ENCODE measurements at regions not wholly inside any gene's neighbourhood (a gene's known extent, or its start where the extent isn't known, plus 50 kb on each side); places are given as distances from the start of the nearest gene placed in this dataset.

GRCh38 chr4:77372375-77372774 lies 215.4 kb downstream of the CCNG2 start:
- no peak for DNase-seq

DNA sequence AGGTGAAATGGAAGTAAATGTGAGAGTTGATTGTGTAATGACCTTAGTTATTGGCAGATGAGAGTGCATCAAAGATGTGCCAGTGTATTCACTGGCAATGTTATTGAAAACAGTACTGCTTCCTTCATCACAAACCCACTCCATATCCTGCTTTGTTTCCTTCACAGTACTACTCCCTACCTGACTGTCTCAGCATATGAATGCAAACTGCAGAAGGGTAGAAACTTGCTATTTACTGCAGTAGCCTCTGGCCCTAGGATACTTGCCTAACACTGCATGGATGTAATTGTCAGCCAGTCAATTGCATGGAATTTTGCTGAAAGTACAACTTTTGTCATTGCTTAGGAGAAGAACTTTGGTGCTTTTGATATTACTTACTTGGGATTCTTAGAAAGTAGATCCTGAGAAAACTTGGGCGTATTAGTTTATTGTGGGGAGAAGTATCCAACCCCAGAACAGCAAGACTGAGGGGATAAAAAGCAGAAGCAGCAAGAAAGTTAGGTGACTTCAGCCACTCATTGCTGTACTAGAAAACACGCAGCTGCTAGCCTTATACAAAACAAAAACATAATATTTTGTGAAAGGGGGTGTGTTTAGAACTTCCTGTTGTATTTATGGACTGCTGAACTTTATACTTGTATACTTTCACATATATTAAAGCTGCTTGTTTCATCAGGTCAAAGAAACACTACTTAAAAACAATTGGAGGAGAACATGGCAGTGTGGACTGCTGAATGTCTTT lies 219.0 kb downstream of the CCNG2 start:
- DNase-seq = no peak

DNA sequence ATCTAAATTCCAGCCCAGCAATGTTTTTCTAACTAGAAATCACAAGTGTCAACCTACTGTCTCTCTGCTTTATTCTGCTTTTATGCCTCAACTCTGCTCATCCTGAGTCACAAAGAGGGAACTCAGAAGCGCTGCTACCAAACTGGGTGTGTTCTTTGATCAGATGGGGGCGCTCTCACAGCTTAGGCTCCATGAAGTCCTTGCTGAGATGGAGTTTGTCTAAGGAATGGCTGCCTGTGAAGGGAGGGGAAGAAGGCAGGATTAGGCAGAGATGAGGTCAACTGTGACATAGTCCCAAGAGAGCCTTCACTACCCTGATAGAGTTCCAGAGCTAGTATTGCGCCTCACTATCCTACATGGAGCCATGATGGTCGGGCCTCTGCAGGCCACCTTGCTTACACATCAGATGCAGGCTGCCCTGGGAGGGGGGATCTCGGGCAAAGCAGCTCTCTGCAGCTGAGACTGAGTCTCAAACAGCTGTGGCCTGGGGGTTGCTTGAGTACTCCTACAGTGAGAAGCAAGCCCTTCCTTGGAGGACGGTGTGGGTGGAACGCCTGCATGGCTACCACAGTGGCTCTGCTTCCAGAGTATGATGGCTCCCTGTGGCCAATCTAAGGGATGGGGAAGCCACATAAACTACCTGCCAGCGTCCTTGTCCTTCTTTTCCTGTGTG lies 219.9 kb downstream of the CCNG2 start:
- DNase-seq = no peak

GRCh38 chr4:77384094-77384493 lies 221.5 kb upstream of the CXCL13 start:
- DNase-seq = no peak

DNA sequence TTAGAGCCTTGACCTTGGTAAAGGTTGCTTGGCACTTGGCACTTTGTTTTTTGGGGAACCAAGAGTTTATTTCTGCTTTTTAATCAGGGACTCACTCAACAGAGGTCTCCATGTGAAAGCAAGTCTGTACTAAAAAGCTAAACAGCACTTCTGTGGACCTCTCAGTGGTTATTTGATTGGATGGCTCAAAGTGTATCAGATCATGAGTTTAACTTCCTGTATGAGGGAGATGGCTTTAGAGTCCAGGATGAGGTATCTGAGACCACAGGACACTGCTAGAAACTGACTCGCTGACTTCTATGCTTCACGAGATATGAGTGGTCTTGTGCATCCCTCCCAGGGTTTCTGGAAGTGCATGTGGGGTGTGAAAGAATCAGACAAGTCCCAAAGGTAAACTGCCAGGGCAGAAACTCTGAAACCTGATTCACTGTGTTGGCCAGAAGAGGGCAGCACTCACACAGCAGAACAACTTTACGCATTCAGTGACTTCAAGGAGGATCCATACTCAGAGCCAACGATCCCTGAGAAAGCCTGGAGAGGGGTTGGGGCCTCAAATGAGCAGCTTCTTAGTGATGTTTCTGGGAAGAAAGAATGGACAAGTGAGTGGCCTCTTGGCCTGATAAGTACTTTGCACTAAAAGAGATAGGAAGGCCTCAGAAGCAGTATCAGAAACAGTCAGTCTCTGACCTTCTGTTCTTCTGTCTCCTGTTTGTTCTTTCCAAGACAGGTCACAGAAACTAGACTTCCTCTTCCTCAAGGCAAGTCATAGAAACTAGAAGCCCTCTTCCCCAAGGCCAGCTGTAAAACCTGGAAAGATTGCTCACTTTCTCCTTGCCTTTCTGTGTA lies 220.3 kb upstream of the CXCL13 start:
- peak; percentile 2 to 55 (median 6) for DNase-seq

- DNase-seq = no peak
These were observed 211.6 kb upstream of the CXCL13 start for GRCh38 chr4:77393996-77394395.

GRCh38 chr4:77395481-77395880 lies 210.1 kb upstream of the CXCL13 start:
- no peak for DNase-seq

- DNase-seq = no peak
These were observed 207.4 kb upstream of the CXCL13 start for GRCh38 chr4:77398256-77398655.

- no peak for DNase-seq
These were observed 205.8 kb upstream of the CXCL13 start for GRCh38 chr4:77399831-77400230.

DNA sequence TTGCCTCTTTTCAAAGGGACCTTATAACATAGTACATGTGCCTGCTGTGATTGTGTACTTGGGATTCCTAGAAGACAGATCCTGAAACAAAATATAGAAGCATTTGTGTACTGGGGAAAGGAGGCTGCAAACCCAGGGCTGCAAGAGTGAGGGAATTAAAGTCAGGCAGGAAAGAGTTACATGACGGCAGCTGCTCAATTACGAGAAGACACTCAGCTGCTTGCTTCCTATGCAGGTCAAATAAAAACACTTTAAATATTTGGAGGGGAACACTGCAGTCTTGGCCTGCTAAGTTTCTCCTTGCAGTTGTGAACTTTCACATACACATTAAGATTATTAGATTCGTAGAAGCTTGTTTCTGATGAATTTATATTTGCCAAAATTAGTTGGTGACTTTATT lies 191.9 kb upstream of the CXCL13 start:
- DNase-seq = no peak

DNA sequence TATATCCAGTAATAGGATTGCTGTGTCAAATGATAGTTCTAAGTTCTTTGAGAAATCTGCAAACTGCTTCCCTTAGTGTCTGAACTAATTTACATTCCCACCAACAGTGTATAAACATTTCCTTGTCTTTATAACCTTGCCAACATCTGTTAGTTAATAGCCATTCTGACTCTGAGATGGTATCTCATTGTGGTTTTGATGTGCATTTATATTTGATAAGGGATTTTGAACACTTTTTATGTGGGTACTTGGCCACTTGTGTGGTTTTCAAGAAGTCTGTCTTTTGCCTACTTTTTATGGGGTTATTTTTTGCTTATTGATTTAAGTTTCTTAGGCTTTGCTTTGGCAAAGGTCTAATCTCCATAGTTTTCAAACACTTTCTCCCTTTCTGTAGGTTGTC lies 189.9 kb upstream of the CXCL13 start:
- DNase-seq = no peak

GRCh38 chr4:77418333-77418732 lies 187.3 kb upstream of the CXCL13 start:
- no peak for DNase-seq

DNA sequence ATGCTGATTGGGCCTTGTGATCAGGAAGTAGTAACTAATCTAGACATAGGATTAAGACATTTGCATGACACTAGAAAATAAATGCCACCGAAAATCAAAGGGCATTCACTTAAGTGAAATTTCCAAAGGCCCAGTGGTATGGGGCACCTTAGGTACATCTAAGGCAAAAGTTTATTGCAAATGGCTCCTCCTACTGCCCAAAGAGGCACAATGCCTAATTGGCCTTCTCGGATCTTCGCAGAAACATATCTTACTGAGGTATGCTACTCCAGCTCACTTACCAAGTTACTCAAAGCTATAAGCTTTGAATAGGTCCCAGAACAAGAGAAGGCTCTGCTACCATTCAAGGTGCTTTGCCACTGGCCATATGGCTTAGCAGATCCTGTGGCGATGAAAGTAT lies 174.8 kb upstream of the CXCL13 start:
- no peak for DNase-seq

DNA sequence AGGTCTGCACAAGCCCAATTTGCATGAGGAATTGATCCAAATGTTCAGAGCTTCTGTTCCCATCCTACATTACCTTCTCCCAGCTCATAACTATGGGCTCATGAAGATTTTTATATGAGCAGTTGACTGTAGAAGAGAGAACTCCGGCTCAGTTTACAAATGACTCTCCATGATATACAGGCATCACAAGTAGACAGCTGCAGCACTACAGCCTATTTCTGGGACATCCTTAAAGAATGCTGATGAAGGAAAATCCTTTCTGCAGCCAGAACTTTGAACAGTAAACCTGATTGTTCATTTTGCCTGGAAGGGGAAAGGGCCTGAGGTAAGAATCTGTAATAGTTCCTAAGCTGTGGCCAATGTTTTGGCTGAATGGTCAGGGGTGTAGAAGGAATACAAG lies 174.1 kb upstream of the CXCL13 start:
- DNase-seq = no peak

GRCh38 chr4:77432717-77433417 lies 172.8 kb upstream of the CXCL13 start:
- no peak for DNase-seq

- DNase-seq = peak in 3 of 6 experiments; percentile 14 to 29 (median 25)
These were observed 172.2 kb upstream of the CXCL13 start for GRCh38 chr4:77433418-77433733.

DNA sequence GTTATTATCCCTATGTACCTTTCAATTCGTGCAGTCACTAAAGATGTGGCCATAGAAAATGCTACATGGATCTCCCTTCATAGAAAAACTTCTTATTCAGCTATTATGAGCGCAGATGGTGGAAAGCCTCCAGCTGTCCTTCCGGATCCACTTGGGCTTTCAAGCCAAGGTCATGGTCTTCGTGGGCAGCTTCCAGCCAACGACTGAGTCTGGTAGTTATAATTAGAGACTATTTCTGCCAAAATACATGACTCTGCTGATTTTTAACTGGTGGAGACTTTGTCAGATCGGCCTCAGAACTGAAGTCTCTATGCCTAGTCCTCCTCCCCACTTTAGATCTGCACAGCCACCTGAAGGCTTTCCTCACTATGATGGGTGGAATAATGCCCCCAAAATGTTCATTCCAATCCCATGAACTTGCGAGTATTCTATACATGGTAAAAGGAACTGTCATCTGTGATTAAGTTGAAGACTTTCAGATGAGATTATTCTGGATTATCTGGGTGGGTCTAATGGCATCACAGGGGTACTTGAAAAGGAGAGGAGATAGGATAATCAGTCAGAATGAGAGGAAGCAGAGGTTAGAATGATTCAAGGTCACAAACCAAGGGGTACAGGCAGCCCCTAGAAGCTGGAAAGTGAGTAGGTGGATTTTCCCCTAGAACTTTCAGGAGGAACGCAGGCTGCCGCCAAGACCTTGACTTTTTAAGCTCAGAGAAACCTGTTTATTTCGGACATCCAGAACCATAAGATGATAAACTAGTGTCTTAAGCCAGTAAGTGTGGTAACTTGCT lies 171.1 kb upstream of the CXCL13 start:
- no peak for DNase-seq

- DNase-seq = no peak
These were observed 168.5 kb upstream of the CXCL13 start for GRCh38 chr4:77437079-77437478.

GRCh38 chr4:77438549-77438948 lies 167.1 kb upstream of the CXCL13 start:
- no peak for DNase-seq

GRCh38 chr4:77443941-77444340 lies 161.7 kb upstream of the CXCL13 start:
- DNase-seq = no peak

DNA sequence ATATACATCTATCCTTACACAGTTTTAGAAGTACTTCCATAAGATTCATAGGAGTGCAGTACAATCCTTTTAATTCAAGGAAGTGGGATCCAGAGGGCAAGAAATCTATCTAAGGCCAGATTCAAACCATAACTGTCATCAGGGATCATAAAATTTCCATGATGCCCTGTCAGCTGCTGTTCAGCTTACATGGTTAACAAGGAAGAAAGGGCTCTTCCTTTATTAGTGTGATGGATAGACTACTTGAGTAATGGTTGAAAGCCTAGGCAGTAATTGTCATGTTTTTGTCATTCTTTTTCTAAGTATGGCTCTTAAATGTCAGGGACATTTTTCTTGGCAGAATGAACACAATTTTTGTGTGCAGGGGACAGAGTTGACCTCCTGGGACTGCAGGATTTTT lies 159.8 kb upstream of the CXCL13 start:
- no peak for DNase-seq

DNA sequence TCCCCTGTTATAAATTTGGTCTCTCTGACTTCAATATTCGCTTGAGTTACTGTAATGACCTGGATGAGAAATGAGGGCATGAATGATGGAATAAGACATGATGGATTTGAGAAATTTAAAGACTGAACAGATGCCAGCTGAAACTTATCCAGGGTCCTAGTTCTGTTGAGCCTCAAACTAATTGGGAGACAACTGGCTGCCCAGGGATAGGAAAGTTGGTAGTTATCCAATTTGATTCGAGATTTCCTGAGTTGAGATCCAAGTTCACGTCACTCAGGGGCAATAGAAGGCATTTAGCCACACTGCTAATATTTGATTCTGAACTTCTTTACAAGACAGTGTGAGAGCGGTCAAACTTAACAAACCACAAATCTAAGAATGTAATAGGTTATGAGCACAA lies 159.0 kb upstream of the CXCL13 start:
- no peak for DNase-seq

DNA sequence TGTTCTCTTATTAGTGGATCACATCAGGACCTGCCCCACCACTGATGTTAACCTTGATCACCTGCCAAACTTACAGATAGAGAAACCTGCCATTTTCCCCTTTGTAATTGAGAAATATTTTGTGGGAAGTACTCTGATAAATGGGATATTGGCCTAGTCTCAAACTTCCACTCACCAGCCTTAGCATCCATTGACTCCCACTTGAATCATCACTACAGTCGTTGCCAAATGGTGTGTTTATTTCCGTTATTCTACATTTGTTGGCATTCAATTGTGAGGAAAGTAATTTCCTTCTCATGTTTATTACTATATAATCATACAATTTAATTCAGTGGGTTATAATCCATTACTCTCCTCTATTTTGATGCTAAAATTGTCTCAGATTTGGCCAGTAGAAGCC lies 156.4 kb upstream of the CXCL13 start:
- DNase-seq = no peak

Measured in stimulated activated naive CD4-positive, alpha-beta T cell (primary cell).